Cardiac fibroblast (primary cell): ENCODE measurements at regions not wholly inside any gene's neighbourhood (a gene's known extent, or its start where the extent isn't known, plus 50 kb on each side); places are given as distances from the start of the nearest gene placed in this dataset.

ENCODE experiments used
- DNase-seq, 2 donors: peaks; one replicate each; pipeline versions ENCODE4 v3.0.0 to v3.0.0-alpha.2; 2010; ENCODE audit warnings: low read depth in 2 of 2
- H3K4me3 ChIP-seq, 2 donors: replicated peaks in 1 of 2; 1 replicate in 1 of 2; 2 replicates in 1 of 2; pipeline ENCODE4 v1.5.1; 2011; ENCODE audit warnings: low read depth in 2 of 2, low read length in 2 of 2, mild to moderate bottlenecking in 2 of 2, moderate library complexity in 1 of 2
- CTCF ChIP-seq: IDR thresholded peaks from one replicate; pipeline ENCODE4 v1.5.1; 2011; ENCODE audit warnings: low read depth, mild to moderate bottlenecking, low read length, inconsistent platforms

GRCh38 chr12:91785655-91786498, 359.8 kb downstream of the BTG1 start:
- DNase-seq, result no peak
- no peak overlapping the region for H3K4me3 ChIP-seq
- TF ChIP-seq CTCF, result no peak

DNA sequence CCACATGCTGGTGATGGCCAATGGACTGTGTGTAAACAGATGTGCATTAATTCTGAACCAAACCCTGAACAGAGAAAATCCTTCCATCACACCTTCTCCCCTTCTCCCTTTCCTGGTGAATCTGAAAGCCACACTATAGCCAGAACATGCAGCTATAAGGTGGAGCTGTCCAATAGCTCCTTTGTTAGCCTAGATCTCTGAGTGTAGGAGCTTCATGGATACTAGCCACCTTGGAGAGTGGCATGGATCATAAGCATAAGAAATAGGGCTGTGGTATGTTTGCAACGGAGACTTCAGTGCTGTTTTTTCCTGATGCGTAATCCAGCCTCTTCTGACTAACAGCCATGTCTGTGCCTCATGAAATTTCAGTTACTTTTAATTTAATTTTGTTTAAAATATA, 364.5 kb downstream of the BTG1 start:
- DNase-seq, result peak; percentile 28 to 31
- no peak for TF ChIP-seq CTCF
- no peak overlapping the region for H3K4me3 ChIP-seq

DNA sequence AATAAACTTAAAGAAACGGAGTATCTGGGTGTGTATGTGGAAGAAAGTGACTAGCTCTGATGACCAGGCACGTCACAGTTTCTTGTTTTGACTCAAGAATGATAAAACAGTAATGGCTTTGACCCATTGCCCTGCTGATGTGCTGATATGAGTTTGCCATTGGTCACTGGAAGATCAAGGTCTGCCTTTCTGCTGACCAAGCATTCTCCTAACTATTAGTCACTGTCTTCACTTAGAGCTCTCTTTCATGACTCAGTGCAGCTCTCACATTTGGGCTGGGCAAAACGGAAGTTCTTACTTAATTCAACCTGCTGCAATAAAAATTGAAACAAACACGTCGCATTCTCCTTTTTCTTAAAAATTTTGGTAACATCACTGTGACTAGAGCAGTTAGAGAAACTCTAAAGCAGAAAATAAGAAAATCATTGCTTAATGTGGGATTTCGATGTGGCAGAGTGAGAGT, 366.7 kb downstream of the BTG1 start:
- TF ChIP-seq CTCF, result no peak
- no peak overlapping the region for H3K4me3 ChIP-seq
- DNase-seq, result peak; percentile 76 to 93

- H3K4me3 ChIP-seq, result no peak overlapping the region
- no peak for TF ChIP-seq CTCF
- peak in 1 of 2 donors; percentile 16 for DNase-seq
These were observed 367.4 kb downstream of the BTG1 start for GRCh38 chr12:91778091-91778832.

DNA sequence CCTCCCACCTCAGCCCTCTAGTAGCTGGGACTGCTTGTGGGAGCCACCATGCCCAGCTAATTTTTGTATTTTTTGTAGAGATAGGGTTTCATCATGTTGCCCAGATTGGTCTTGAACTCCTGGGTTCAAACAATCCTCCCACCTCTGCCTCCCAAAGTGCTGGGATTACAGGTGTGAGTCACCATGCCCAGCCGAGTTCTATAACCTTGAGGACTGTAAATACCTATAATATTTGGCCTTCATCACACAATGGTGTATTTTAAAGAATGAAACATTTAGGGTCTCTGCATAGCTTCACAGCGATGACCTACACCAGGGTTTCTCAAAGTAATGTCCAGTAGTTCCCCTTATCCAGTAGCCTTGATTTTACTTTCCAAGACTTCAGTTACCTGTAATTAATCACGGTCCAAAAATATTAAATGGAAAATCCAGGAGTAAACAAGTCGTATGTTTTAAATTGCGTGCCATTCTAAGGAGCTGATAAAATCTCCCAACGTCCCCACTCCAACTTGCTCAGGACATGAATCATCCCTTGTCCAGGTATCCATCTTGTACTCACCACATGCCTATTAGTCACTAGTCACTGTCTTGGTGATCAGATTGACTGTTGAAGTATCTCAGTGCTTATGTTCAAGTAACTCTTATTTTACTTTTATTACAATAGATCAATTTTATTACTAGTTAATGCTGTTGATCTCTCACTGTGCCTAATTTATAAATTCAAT, 368.2 kb downstream of the BTG1 start:
- no peak for TF ChIP-seq CTCF
- peak in 1 of 2 donors; percentile 14 for DNase-seq
- H3K4me3 ChIP-seq, result no peak overlapping the region

DNA sequence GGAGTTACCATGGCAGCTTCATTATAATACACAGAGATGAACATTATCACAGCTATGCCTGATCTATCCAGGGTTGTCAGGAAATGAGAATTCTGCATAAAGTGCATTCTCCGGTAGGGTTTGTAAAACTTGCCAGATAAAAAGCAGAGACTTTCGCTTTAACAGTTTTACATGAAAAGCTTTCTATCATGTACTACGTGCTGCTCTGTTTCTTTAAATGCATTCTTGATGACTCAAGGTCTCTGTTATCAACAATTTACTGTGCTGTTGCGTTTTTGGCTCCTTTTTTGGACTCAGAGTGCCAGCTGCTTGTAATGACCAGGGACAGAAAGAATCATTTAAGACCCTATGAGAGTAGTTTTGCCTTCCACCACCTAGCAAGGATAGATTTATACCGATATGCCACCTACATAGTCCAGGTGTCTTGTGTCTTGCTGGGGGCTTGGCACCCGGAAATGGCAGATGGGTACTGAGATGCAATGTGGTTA, 371.2 kb downstream of the BTG1 start:
- H3K4me3 ChIP-seq, result no peak overlapping the region
- no peak for TF ChIP-seq CTCF
- peak; percentile 54 to 74 for DNase-seq
